ENCODE measurements at regions not wholly inside any gene's neighbourhood (a gene's known extent, or its start where the extent isn't known, plus 50 kb on each side); places are given as distances from the start of the nearest gene placed in this dataset.

GRCh38 chr10:131733596-131733995 lies 167.2 kb upstream of the PPP2R2D start:
- TF ChIP-seq, protein P1, sequence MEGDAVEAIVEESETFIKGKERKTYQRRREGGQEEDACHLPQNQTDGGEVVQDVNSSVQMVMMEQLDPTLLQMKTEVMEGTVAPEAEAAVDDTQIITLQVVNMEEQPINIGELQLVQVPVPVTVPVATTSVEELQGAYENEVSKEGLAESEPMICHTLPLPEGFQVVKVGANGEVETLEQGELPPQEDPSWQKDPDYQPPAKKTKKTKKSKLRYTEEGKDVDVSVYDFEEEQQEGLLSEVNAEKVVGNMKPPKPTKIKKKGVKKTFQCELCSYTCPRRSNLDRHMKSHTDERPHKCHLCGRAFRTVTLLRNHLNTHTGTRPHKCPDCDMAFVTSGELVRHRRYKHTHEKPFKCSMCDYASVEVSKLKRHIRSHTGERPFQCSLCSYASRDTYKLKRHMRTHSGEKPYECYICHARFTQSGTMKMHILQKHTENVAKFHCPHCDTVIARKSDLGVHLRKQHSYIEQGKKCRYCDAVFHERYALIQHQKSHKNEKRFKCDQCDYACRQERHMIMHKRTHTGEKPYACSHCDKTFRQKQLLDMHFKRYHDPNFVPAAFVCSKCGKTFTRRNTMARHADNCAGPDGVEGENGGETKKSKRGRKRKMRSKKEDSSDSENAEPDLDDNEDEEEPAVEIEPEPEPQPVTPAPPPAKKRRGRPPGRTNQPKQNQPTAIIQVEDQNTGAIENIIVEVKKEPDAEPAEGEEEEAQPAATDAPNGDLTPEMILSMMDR (IDR thresholded peaks at IDR 0.05; ENCODE audit: low read depth, low read length), result no peak
- Histone ChIP-seq H3K4me1 (no peaks in the 10 kb centered on the region), H3K36me3 (no peaks in the 10 kb centered on the region), H3K9me3 (no peaks in the 10 kb centered on the region), H3K4me3 (ENCODE audit: low read depth, low read length) (no peak overlapping the region), H3K27me3 (no peaks in the 10 kb centered on the region)
- no peak for DNase-seq

DNA sequence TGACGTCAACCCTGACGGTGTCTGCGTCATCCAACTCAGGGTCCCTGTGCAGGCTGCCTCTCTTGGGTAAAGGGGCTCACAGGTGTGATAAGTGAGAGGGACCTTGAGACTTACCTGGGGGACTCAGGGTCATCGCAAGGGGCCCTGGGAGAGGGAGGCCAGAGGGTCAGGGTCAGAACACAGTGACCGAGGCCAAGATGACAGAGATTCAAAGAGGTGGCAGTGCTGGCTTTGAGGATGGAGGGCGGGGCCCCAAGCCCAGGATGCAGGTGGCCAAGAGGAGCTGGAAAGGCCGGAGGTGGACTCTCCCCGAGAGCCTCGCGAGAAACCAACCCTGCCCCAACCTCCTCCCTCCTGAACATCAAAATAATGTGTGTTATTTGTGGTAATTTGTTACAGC lies 165.2 kb upstream of the PPP2R2D start:
- Histone ChIP-seq H3K36me3 (no peaks in the 10 kb centered on the region), H3K4me1 (no peaks in the 10 kb centered on the region), H3K9me3 (no peaks in the 10 kb centered on the region), H3K27me3 (no peaks in the 10 kb centered on the region), H3K4me3 (ENCODE audit: low read depth, low read length) (no peak overlapping the region)
- TF ChIP-seq, protein P1 (IDR thresholded peaks at IDR 0.05; ENCODE audit: low read depth, low read length), result no peak
- no peak for DNase-seq

DNA sequence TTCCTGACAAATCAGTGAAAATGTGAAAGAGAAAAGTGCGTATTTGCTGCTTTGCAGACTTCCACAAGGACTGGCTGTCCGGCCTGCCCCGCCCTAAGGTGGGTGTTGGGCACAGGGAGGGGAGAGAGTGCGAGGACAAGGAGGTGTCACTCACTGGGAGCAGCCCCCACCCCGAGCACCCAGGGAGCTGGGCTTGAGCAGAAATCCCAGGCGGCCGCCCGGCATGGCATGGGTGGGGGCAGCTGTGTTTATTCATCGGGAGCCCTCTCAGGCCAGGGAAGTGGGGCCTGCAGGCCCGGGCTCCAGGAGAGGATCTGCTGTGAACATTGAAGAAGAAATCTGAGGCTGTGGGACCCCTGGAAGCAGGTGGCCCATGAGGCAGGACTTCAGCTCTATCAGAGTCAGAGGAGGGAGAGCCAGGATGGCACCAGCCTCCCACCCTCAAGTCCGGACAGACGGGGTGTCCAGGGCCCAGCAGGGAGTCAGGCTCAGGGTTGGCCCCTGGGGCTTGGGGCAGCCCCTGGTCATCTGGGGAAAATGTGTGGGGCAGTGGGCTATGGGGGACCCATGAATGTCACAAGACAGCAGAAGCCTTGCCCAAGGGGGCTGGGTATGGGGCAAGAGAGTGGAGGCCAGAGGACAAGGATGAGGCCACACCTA lies 164.4 kb upstream of the PPP2R2D start:
- no peak for DNase-seq
- TF ChIP-seq, protein P1 (IDR thresholded peaks at IDR 0.05; ENCODE audit: low read depth, low read length), result no peak
- Histone ChIP-seq H3K4me3 (ENCODE audit: low read depth, low read length) (no peak overlapping the region), H3K27me3 (no peaks in the 10 kb centered on the region), H3K36me3 (no peaks in the 10 kb centered on the region), H3K4me1 (no peaks in the 10 kb centered on the region), H3K9me3 (no peaks in the 10 kb centered on the region)

DNA sequence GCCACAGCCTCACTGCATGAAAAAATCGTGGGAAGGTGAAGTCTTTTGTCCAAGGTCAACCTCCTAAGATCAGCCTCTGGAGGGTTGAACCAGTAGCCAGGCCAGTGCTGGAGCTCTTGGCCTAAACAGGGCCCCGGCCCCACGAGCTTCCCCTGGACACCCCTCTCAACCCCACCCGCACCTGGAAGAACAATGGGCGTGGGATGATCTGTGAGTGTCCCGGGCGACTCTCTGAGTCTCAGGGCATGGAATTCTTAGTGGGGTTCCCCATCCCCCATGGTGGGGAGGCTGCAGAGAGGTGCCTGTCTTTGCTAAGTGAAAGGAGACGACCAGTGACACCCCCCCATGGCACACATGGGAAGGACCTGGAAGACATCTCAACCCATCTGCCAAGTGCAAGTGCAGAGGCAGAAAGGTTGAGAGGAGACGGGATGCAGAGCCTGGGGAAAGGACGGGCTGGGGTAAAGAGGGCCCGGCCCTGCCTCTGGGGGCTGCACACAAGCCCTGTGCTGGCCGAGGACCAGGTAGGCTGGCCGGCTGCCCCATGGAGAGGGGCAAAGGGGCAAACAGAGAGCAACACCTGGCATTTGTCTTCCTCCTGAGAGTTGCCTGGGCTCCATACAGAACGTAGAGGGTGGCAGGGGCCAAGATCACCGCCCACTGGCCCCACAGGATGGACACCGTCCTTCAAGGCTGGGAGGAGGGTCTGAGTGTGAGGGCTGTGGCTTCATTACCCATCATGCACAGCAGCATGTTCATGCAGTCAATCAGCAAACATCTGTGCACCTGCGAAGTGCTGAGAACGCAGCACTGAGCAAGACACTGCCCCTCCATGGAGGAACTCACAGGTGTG lies 163.0 kb upstream of the PPP2R2D start:
- DNase-seq, result no peak
- no peak overlapping the region for H3K4me3 ChIP-seq (ENCODE audit: low read depth, low read length)
- H3K9me3 ChIP-seq, result no peaks in the 10 kb centered on the region
- no peaks in the 10 kb centered on the region for H3K27me3 ChIP-seq
- TF ChIP-seq, protein P1 (IDR thresholded peaks at IDR 0.05; ENCODE audit: low read depth, low read length), result no peak
- H3K36me3 ChIP-seq, result no peaks in the 10 kb centered on the region
- H3K4me1 ChIP-seq, result no peaks in the 10 kb centered on the region

- no peaks in the 10 kb centered on the region for H3K4me1 ChIP-seq
- H3K36me3 ChIP-seq, result no peaks in the 10 kb centered on the region
- H3K9me3 ChIP-seq, result no peaks in the 10 kb centered on the region
- no peak for DNase-seq
- TF ChIP-seq, protein P1 (IDR thresholded peaks at IDR 0.05; ENCODE audit: low read depth, low read length), result no peak
- no peaks in the 10 kb centered on the region for H3K27me3 ChIP-seq
- H3K4me3 ChIP-seq (ENCODE audit: low read depth, low read length), result no peak overlapping the region
Observed at GRCh38 chr10:131738396-131738735, 162.4 kb upstream of the PPP2R2D start.

- no peaks in the 10 kb centered on the region for H3K9me3 ChIP-seq
- TF ChIP-seq, protein P1 (IDR thresholded peaks at IDR 0.05; ENCODE audit: low read depth, low read length), result no peak
Observed at GRCh38 chr10:131739206-131739605, 161.6 kb upstream of the PPP2R2D start.

More at GRCh38 chr10:131739206-131739605, 161.6 kb upstream of the PPP2R2D start:
- no peaks in the 10 kb centered on the region for H3K27me3 ChIP-seq
- no peaks in the 10 kb centered on the region for H3K4me1 ChIP-seq
- DNase-seq, result no peak
- H3K4me3 ChIP-seq (ENCODE audit: low read depth, low read length), result no peak overlapping the region
- no peaks in the 10 kb centered on the region for H3K36me3 ChIP-seq

Data from BE2C (cell line).